PC-9 (cell line): ENCODE measurements at regions not wholly inside any gene's neighbourhood (a gene's known extent, or its start where the extent isn't known, plus 50 kb on each side); places are given as distances from the start of the nearest gene placed in this dataset.

Experiments
- CTCF ChIP-seq: fragments of 200-600 bp; sonication (generic); conservative IDR thresholded peaks from 2 replicates; pipeline ENCODE4 v1.6.1; 2017; ENCODE audit warnings: mixed run types, antibody characterized with exemption, mild to moderate bottlenecking, moderate library complexity
- EZH2 ChIP-seq: fragments of 200-600 bp; sonication (generic); IDR thresholded peaks from 2 replicates; pipeline ENCODE4 v1.8.0; 2017; ENCODE audit warnings: antibody characterized with exemption, low read depth

DNA sequence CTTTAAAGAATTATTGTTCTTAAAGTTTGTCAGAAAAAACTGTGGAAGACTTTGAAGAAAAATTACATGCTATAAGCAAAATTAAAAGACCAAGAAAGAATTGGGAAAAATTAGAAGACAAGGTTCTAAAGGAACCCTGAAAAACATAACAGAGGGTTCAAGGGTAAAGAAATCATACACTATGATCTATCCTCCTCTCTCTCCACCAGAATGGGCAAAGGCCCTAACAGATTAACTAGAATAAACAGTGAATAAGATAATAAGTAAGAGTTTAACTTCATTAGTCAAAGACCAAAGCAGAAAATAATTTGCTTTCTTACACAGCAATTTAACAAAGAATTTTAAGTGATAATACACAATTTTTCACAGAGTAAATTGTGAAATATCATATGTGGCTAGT, 201.2 kb upstream of the PDE10A start:
- no peak for TF ChIP-seq CTCF
- TF ChIP-seq EZH2, result no peak
